Activated naive CD8-positive, alpha-beta T cell (primary cell): ENCODE measurements at regions not wholly inside any gene's neighbourhood (a gene's known extent, or its start where the extent isn't known, plus 50 kb on each side); places are given as distances from the start of the nearest gene placed in this dataset.
"Not testable (repeated sequence)": the region's sequence is repeated elsewhere in the genome, so short reads cannot be mapped to it uniquely, and the experiment has no call there.

Experiments used
- H3K27ac Mint-ChIP-seq: one replicate; pipeline ENCODE4 v1.8.0; 2021; ENCODE audit warnings: mixed read lengths
- H3K27me3 Mint-ChIP-seq: one replicate; pipeline ENCODE4 v1.8.0; 2021; ENCODE audit warnings: mixed read lengths
- H3K36me3 Mint-ChIP-seq: one replicate; pipeline ENCODE4 v1.8.0; 2021; ENCODE audit warnings: mixed read lengths
- H3K4me1 Mint-ChIP-seq: one replicate; pipeline ENCODE4 v1.8.0; 2021; ENCODE audit warnings: low read depth, mixed read lengths
- H3K4me3 Mint-ChIP-seq: one replicate; pipeline ENCODE4 v1.8.0; 2021; ENCODE audit warnings: mild to moderate bottlenecking, mixed read lengths
- H3K9me3 Mint-ChIP-seq: one replicate; pipeline ENCODE4 v1.8.0; 2021; ENCODE audit warnings: low read depth, mixed read lengths

DNA sequence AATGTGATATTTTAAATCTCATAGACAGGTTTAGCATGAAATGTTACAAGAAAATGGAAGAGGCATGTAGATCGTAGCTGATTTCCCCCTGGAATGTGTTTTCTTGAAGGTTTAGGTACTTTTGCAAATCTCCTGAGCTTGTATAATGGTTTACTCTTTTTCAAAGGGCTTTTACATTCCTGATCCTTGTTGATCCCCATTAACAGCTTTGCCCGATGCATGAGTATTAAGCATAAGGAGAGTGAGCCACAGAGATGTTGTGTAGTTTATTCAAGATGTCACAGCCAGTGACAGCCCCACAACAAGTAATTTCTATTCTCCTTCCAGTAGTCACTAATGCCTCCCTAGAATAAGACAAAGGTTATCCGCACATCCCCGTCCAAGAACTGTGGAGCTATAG, 103.7 kb downstream of the SKIDA1 start:
- no peaks in the 10 kb centered on the region for H3K36me3 Mint-ChIP-seq
- H3K27ac Mint-ChIP-seq: no peak overlapping the region
- no peaks in the 10 kb centered on the region for H3K9me3 Mint-ChIP-seq
- H3K27me3 Mint-ChIP-seq: no peaks in the 10 kb centered on the region
- H3K4me3 Mint-ChIP-seq: no peak overlapping the region
- no peaks in the 10 kb centered on the region for H3K4me1 Mint-ChIP-seq

DNA sequence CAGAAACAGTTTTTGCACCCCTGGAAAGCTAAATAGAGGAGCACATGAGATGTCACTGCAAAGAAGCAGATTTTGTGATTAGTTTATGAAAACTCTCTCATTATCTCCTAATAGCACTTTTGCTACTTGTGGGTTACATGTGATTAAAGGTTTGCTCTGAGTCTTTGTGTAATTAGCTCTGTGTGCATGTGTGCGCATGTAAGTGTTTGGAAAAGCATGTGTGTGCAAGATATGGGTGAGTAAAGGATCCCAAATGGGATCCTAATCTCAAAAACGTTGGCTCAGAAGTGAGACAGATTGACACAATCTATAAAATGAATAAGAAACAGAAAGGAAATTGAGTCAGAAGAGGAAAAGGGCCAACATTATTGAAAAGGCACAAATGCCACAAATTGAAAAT, 104.5 kb downstream of the SKIDA1 start:
- Mint-ChIP-seq H3K27ac (no peak overlapping the region), H3K36me3 (no peaks in the 10 kb centered on the region), H3K4me1 (no peaks in the 10 kb centered on the region), H3K9me3 (no peaks in the 10 kb centered on the region), H3K4me3 (no peak overlapping the region), H3K27me3 (no peaks in the 10 kb centered on the region)

DNA sequence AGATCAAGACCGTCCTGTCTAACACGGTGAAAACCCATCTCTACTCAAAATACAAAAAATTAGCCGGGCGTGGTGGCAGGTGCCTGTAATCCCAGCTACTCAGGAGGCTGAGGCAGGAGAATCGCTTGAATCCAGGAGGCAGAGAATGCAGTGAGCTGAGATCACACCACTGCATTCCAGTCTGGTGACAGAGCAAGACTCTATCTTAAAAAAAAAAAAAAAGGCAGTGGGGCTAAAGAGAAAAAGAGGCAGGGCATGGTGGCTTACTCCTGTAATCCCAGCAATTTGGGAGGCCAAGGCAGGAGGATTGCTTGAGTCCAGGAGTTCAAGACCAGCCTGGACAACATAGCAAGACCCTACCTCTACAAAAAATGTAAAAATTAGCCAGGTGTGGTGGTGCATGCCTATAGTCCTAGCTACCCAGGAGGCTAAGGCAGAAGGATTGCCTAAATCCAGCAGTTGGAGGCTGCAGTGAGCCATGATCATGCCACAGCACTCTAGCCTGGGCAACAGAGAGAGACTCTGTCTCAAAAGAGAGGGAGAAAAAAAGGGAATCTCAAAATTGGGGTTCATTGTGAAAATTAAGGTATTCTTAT, 106.4 kb downstream of the SKIDA1 start:
- H3K36me3 Mint-ChIP-seq, H3K4me1 Mint-ChIP-seq, H3K4me3 Mint-ChIP-seq, H3K27me3 Mint-ChIP-seq, H3K9me3 Mint-ChIP-seq, H3K27ac Mint-ChIP-seq: not testable (repeated sequence)

DNA sequence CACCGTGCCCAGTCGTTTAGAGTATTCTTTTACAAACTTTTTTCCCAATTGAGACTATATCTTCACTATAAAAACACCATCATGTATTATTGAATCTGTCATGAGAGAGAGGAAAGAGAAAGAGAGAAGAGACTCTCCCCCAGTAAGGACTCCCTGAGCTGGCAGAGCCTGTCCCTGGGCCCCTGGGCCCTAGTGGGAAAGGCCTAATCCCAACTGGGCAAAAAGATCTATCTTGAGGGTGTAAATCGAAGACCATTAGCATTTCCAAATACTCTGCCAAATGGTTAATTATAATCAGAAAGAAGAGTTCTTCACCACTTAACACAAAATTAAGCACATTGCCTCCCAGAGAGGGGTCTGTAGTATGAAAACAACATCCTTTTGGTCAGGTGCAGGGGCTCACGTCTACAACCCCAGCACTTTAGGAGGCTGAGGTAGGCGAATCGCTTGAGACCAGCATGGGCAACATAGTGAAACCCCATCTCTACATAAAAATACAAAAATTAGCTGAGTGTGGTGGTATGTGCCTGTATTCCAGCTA, 108.2 kb downstream of the SKIDA1 start:
- H3K27ac Mint-ChIP-seq: no peak overlapping the region

DNA sequence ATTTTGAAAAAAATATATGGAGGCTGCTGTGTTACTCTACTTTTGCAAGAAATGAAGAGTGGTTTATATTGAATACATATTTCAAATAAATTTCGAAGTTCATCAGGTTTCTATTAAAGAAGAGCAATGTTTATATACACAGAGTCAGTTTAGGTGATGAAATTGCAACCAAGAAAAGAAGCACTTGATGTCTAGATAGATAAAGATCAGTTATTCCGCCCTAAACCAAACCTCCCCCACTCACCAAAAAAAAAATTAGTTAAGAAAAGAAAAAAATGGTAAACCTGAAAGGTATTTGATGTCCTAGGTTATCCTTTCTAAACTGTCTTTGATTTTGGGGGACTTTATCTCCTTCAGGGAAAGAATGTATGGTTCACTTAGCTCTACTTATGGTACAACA, 111.8 kb downstream of the SKIDA1 start:
- Mint-ChIP-seq H3K36me3 (no peaks in the 10 kb centered on the region), H3K9me3 (no peaks in the 10 kb centered on the region), H3K4me3 (no peak overlapping the region), H3K27ac (peak overlapping the region; percentile 22), H3K4me1 (no peaks in the 10 kb centered on the region), H3K27me3 (peaks cover 6% of the 10 kb centered on the region)

More for the DNA sequence above, 108.2 kb downstream of the SKIDA1 start:
- Mint-ChIP-seq H3K4me1 (no peaks in the 10 kb centered on the region), H3K36me3 (no peaks in the 10 kb centered on the region), H3K9me3 (no peaks in the 10 kb centered on the region), H3K4me3 (no peak overlapping the region), H3K27me3 (peaks cover 3% of the 10 kb centered on the region)

DNA sequence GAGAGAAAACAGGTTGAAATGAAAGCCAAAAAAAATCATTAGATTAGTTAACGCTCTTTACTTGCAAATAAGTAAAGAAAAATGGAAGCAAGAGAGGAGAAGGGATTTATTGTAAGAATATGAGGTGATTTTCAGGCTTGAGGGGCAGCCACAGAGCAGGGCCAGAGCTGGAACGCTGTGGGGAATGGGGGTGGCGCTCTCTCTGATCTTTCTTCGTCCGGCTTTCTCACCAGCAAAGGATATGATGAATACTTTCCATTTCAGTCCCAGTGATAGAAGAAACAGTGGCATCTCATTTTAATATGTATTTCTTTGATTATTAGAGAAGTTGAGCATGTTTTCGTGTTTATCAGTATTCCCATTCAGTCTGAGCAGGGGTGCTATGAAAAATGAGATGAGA, 112.2 kb downstream of the SKIDA1 start:
- no peaks in the 10 kb centered on the region for H3K4me1 Mint-ChIP-seq
- H3K9me3 Mint-ChIP-seq: no peaks in the 10 kb centered on the region
- H3K27me3 Mint-ChIP-seq: peaks cover 6% of the 10 kb centered on the region
- H3K4me3 Mint-ChIP-seq: no peak overlapping the region
- no peaks in the 10 kb centered on the region for H3K36me3 Mint-ChIP-seq
- H3K27ac Mint-ChIP-seq: peak overlapping the region; percentile 22

DNA sequence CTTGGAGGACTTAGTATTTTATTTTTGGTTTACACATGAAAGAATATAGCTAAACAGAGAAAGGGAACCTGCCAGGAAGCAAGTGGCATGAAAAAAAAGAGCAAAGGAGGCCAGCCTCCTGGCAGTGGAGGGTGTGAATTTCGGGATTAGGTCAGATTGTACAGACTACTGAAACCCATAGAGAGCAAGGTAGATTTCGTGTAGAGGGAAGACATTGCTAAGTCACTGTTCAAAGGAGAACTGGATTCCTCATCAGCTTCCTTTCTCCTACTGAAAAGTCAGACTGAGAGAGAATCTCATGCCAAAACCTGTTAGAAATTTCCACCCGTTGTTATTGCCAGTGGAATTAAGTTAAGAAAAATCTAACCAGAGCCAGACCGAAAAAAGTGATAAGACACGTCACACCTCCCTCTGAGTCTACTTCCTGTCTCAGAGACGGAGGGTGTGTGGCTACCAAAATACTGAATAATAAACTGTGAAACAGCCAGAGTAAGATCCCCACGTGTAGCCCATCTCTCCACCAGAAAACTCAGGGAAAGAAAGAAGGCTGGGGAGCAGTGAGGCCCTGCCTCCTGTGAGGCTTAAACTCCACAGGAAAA, 118.8 kb downstream of the SKIDA1 start:
- H3K4me3 Mint-ChIP-seq: peak overlapping the region; percentile 5
- H3K36me3 Mint-ChIP-seq: no peaks in the 10 kb centered on the region
- peaks cover 12% of the 10 kb centered on the region for H3K4me1 Mint-ChIP-seq
- H3K27ac Mint-ChIP-seq: peak overlapping the region; percentile 58
- H3K27me3 Mint-ChIP-seq: peaks cover 2% of the 10 kb centered on the region
- no peaks in the 10 kb centered on the region for H3K9me3 Mint-ChIP-seq

DNA sequence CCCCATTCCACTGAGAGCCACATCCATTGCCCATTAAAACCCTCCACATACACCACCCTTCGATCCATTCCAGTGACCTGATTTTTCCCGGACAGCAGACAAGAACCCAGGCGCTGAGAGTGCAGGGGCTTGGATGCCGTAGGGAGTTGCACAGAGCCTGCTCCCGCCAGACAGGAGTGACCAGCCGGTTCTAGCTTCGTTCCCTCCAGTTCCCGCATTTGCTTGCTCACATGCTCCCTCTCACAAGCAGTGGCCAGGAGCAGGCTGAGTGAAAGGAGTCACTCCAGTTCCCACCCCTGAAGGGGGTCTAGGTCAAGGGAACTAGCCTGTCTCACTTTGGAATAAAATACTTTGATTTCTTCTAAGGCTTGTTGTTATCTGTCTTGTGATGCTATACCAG, 119.5 kb downstream of the SKIDA1 start:
- Mint-ChIP-seq H3K4me1 (peaks cover 12% of the 10 kb centered on the region), H3K27ac (peak overlapping the region; percentile 58), H3K36me3 (no peaks in the 10 kb centered on the region), H3K4me3 (no peak overlapping the region), H3K9me3 (no peaks in the 10 kb centered on the region), H3K27me3 (peaks cover 2% of the 10 kb centered on the region)

DNA sequence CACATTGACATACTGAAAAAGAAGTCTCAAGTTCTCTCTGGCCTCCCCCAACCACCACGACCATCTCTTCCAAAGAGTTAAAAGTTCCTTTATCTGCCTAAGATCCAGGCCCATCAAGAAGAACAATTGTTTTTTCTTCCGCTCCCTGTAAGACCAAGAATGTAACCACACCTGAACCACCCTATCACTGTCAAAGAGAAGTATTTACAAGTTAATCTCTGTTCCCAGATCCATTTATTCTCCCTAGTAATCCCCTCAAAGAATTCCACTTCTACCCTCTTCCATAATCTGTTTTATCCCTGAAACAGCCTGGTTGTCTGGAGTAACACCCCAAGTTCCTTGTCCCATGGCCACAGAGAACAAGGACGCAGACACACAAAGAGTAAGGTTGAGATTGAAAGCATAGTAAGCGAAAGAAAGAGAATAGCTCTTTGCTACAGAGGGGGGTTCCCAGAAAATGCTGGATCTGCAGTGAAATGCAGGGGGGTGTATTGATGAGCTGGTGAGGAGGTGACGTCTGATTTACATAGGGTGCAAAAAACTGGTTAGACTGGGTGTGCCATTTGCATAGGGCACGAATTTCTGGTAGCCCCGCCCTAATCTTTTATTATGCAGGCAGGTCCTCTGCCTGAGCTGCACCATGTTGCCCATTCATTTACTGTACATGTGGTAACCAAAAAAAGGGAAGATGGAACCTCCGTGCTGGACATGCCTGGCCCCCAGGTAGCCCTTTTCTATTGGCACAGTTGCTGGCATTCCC, 122.0 kb downstream of the SKIDA1 start:
- Mint-ChIP-seq H3K4me3 (no peak overlapping the region), H3K27ac (no peak overlapping the region), H3K36me3 (no peaks in the 10 kb centered on the region), H3K9me3 (no peaks in the 10 kb centered on the region), H3K4me1 (peaks cover 12% of the 10 kb centered on the region), H3K27me3 (no peaks in the 10 kb centered on the region)

DNA sequence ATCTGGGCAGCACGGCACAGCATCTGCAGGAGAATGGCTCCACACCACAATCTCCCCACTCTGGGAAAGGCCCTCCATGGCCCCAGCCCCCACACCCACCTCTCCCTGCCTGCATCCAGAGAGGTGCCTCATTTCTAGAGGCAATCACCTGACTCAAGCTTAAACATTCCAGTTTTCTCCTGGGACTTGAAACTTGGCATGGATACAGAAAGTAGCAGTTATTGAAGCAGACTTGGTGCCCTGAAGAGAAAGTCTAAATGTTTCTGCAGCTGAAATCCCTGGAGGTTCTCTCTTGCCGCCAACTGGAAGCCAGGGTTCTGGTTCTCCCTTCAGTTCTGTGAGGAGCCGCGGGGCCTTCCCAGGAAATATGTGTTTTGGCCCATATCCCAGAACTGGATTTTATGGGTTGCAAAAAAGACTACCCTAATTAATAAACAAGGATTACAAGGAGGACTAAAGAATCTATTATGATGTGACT, 122.8 kb downstream of the SKIDA1 start:
- Mint-ChIP-seq H3K4me1 (peaks cover 12% of the 10 kb centered on the region), H3K27me3 (no peaks in the 10 kb centered on the region), H3K36me3 (no peaks in the 10 kb centered on the region)

DNA sequence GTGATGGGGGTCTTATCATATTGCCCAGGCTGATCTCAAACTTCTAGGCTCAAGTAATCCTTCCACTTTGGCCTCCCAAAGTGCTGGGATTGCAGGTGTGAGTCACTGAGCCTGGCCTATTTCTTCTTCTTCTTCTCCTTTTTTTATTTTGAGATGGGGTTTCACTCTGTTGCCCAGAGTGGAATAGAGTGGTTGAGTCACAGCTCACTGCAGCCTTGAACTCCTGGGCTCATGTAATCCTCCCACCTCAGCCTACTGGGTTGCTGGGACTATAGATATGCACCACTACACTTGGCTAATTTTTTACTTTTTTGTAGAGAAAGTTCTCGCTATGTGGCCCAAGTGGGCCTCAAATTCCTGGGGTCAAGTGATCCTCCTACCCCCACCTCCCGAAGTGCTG, 124.3 kb downstream of the SKIDA1 start:
- no peaks in the 10 kb centered on the region for H3K36me3 Mint-ChIP-seq
- no peak overlapping the region for H3K4me3 Mint-ChIP-seq
- H3K9me3 Mint-ChIP-seq: no peaks in the 10 kb centered on the region
- H3K27ac Mint-ChIP-seq: no peak overlapping the region
- no peaks in the 10 kb centered on the region for H3K27me3 Mint-ChIP-seq
- H3K4me1 Mint-ChIP-seq: peaks cover under 1% of the 10 kb centered on the region

More for the DNA sequence above, 122.8 kb downstream of the SKIDA1 start:
- H3K27ac Mint-ChIP-seq: no peak overlapping the region
- no peaks in the 10 kb centered on the region for H3K9me3 Mint-ChIP-seq
- no peak overlapping the region for H3K4me3 Mint-ChIP-seq

DNA sequence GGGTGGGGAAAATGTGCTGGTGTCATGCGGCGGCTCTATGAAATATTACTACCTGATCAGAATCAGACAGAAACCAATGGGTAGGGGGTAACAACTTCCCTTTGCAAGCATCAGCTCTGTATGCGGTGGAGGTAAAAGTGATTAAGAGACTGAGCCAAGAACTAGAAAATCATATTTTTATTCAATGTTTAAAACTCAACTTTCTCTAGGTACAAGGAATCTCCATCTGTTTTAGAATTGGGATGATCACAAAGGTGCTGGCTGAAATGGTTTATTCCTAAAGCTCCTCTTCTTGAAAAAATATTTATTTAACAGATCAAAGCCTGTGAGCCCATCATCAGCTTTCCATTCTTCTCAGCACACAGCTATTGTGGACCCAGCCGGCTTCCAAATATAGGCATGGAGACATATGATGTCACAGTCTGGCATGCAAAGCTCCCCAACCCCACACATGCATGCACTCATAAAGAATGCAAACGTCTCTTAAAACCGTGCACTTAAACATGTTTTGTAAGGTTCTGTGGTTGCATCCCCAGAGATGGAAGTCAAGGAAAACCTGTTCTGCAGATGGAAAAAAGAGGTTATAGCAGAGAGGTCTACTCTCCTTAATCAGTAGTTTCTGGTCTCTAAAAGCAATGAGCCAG, 126.0 kb downstream of the SKIDA1 start:
- H3K36me3 Mint-ChIP-seq: peaks cover 3% of the 10 kb centered on the region
- H3K27me3 Mint-ChIP-seq: no peaks in the 10 kb centered on the region
- no peak overlapping the region for H3K27ac Mint-ChIP-seq
- H3K4me1 Mint-ChIP-seq: no peaks in the 10 kb centered on the region
- H3K4me3 Mint-ChIP-seq: no peak overlapping the region
- peaks cover 5% of the 10 kb centered on the region for H3K9me3 Mint-ChIP-seq

DNA sequence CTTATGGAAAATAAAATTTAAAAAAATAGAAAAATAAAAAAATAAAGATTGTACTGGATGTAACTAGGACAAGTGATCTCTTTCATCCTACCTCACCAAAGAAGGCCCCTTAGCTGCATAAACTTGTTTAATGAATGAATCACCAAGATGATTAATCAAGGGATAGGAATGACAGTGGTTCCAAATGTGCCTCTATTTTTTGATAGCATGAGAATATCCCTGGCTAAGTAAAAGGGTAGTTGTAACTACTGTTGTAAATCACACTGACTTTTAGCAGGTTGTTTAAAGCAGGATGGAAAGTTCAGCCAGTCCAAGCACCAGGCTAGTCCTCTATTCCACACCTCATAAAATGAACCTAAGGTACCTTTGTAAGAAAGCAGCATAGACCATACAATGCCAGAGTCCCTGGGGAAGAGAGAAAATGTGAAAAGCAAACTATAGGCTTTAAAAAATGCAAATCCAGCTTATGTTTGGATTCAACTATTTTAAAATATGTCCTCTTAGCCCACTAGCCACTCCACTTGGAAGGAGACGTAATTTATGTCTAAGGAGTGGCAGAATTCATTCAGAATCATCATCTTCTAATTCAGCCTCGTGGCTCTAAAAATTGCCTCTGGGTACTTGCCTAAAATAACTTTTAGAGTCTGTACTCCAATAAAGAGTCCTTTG, 126.8 kb downstream of the SKIDA1 start:
- Mint-ChIP-seq H3K27ac (no peak overlapping the region), H3K36me3 (peaks cover 3% of the 10 kb centered on the region), H3K9me3 (peaks cover 5% of the 10 kb centered on the region), H3K4me3 (no peak overlapping the region), H3K4me1 (no peaks in the 10 kb centered on the region), H3K27me3 (no peaks in the 10 kb centered on the region)

DNA sequence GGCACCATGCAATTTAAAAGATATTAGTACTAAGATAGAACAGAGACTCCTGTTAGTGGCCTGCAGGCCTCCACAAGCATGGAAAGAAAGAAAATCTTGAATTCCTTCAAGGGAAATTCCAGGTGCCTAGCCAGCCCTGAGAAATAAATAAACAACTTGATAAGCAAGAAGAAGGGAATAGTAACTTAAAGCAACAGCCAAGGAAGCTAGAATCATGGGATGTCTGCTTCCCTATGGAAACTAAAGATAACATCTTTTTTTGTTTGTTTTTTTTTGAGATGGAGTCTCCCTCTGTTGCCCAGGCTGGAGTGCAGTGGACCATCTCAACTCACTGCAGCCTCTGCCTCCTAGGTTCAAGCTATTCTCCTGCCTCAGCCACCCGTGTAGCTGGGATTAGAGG, 128.6 kb downstream of the SKIDA1 start:
- H3K4me3 Mint-ChIP-seq: no peak overlapping the region
- H3K4me1 Mint-ChIP-seq: no peaks in the 10 kb centered on the region
- H3K9me3 Mint-ChIP-seq: peaks cover 5% of the 10 kb centered on the region
- H3K27ac Mint-ChIP-seq: no peak overlapping the region
- H3K36me3 Mint-ChIP-seq: peaks cover 3% of the 10 kb centered on the region
- no peaks in the 10 kb centered on the region for H3K27me3 Mint-ChIP-seq
